Mesendoderm (in vitro differentiated cells): ENCODE measurements at regions not wholly inside any gene's neighbourhood (a gene's known extent, or its start where the extent isn't known, plus 50 kb on each side); places are given as distances from the start of the nearest gene placed in this dataset.

ENCODE experiments used
- DNase-seq: peaks from one replicate; pipeline ENCODE4 v3.0.0; 2013
- H2AK5ac ChIP-seq: 2 replicates; pipeline ENCODE4 v1.6.1; 2013; ENCODE audit warnings: low read length, inconsistent platforms
- H2BK120ac ChIP-seq: 2 replicates; pipeline ENCODE4 v1.6.1; 2013; ENCODE audit warnings: low read depth, mild to moderate bottlenecking, low read length, moderate library complexity, mixed read lengths
- H2BK15ac ChIP-seq: replicated peaks from 2 replicates; pipeline ENCODE4 v1.6.1; 2013; ENCODE audit warnings: low read depth, mild to moderate bottlenecking, moderate library complexity
- H2BK5ac ChIP-seq: 2 replicates; pipeline ENCODE4 v1.6.1; 2013; ENCODE audit warnings: low read length, inconsistent platforms
- H3K18ac ChIP-seq: 2 replicates; pipeline ENCODE4 v1.6.1; 2013; ENCODE audit warnings: mild to moderate bottlenecking, low read length, mixed read lengths
- H3K23ac ChIP-seq: one replicate; pipeline ENCODE4 v1.6.1; 2013; ENCODE audit warnings: low read length
- H3K27ac ChIP-seq: 2 replicates; pipeline ENCODE4 v1.5.1; 2013; ENCODE audit warnings: low read depth, mild to moderate bottlenecking, inconsistent platforms, low read length, moderate library complexity
- H3K27me3 ChIP-seq: 2 replicates; pipeline ENCODE4 v1.6.1; 2013; ENCODE audit warnings: low read length, control low read depth, mild to moderate bottlenecking, inconsistent platforms; ENCODE audit not compliant: insufficient read depth, poor library complexity
- H3K36me3 ChIP-seq: 2 replicates; pipeline ENCODE4 v1.6.1; 2013; ENCODE audit warnings: low read length, inconsistent platforms; ENCODE audit not compliant: control insufficient read depth, insufficient read depth
- H3K4ac ChIP-seq: one replicate; pipeline ENCODE4 v1.6.1; 2013; ENCODE audit warnings: low read depth, mild to moderate bottlenecking, low read length, moderate library complexity
- H3K4me1 ChIP-seq: 2 replicates; pipeline ENCODE4 v1.6.1; 2013; ENCODE audit warnings: low read depth, low read length, inconsistent platforms; ENCODE audit not compliant: control insufficient read depth
- H3K4me2 ChIP-seq: 2 replicates; pipeline ENCODE4 v1.6.1; 2013; ENCODE audit warnings: low read length
- H3K4me3 ChIP-seq: 2 replicates; pipeline ENCODE4 v1.5.1; 2013; ENCODE audit warnings: mild to moderate bottlenecking, low read length
- H3K56ac ChIP-seq: one replicate; pipeline ENCODE4 v1.6.1; 2013; ENCODE audit warnings: low read length
- H3K79me1 ChIP-seq: 2 replicates; pipeline ENCODE4 v1.6.1; 2013; ENCODE audit warnings: low read length, inconsistent platforms
- H3K79me2 ChIP-seq: 2 replicates; pipeline ENCODE4 v1.6.1; 2013; ENCODE audit warnings: mild to moderate bottlenecking, low read length; ENCODE audit not compliant: control insufficient read depth, insufficient read depth
- H3K9ac ChIP-seq: 2 replicates; pipeline ENCODE4 v1.6.1; 2013; ENCODE audit warnings: low read length, inconsistent platforms
- H4K5ac ChIP-seq: one replicate; pipeline ENCODE4 v1.6.1; 2013; ENCODE audit warnings: low read length
- H4K8ac ChIP-seq: one replicate; pipeline ENCODE4 v1.6.1; 2013; ENCODE audit warnings: low read depth, mild to moderate bottlenecking, control low read depth, low read length, moderate library complexity
- WGBS: extraction: QIAGEN DNeasy Blood & Tissue Kit; methylation state at CpG from one replicate; pipeline ENCODE4 v1.1.7; 2013; ENCODE audit warnings: low lambda C conversion rate, missing lambda C conversion rate; ENCODE audit not compliant: insufficient coverage; ENCODE audit errors: extremely low coverage; 5-methylcytosine and 5-hydroxymethylcytosine counted together

GRCh38 chr1:79652426-79652825 lies 645.9 kb upstream of the ADGRL4 start:
- Histone ChIP-seq H3K4me3 (no peak overlapping the region), H2BK15ac (no peak overlapping the region), H3K4me2 (no peak overlapping the region), H3K27me3 (no peaks in the 10 kb centered on the region), H3K79me1 (no peaks in the 10 kb centered on the region), H3K18ac (peak overlapping the region; percentile 60), H3K4me1 (no peaks in the 10 kb centered on the region), H2BK5ac (no peak overlapping the region), H3K27ac (no peak overlapping the region), H4K5ac (no peak overlapping the region), H3K9ac (no peak overlapping the region), H3K23ac (no peak overlapping the region), H3K79me2 (no peaks in the 10 kb centered on the region), H3K4ac (peak overlapping the region; percentile 81), H3K36me3 (no peaks in the 10 kb centered on the region), H2AK5ac (no peak overlapping the region), H4K8ac (no peak overlapping the region), H3K56ac (no peak overlapping the region), H2BK120ac (peak overlapping the region; percentile 9)
- DNase-seq: peak; percentile 3
- no CpG with 5 or more reads among the region's 3 CpGs for WGBS

GRCh38 chr1:79648126-79648525 lies 641.6 kb upstream of the ADGRL4 start:
- Histone ChIP-seq H3K27ac (no peak overlapping the region), H3K56ac (no peak overlapping the region), H3K18ac (no peak overlapping the region), H2BK5ac (no peak overlapping the region), H2BK15ac (no peak overlapping the region), H3K79me2 (no peaks in the 10 kb centered on the region), H3K9ac (no peak overlapping the region), H3K27me3 (no peaks in the 10 kb centered on the region), H4K5ac (no peak overlapping the region), H3K4me2 (no peak overlapping the region), H3K4me1 (no peaks in the 10 kb centered on the region), H3K4ac (no peak overlapping the region), H3K4me3 (no peak overlapping the region), H4K8ac (no peak overlapping the region), H2BK120ac (no peak overlapping the region), H3K23ac (no peak overlapping the region), H3K36me3 (no peaks in the 10 kb centered on the region), H2AK5ac (no peak overlapping the region), H3K79me1 (no peaks in the 10 kb centered on the region)
- no CpG with 5 or more reads among the region's 1 CpG for WGBS
- DNase-seq: no peak

- Histone ChIP-seq H4K8ac (no peak overlapping the region), H3K27ac (no peak overlapping the region), H3K79me1 (no peaks in the 10 kb centered on the region), H3K4me3 (no peak overlapping the region), H4K5ac (no peak overlapping the region), H3K9ac (no peak overlapping the region), H3K79me2 (no peaks in the 10 kb centered on the region), H3K4me2 (no peak overlapping the region), H3K18ac (no peak overlapping the region), H3K56ac (no peak overlapping the region), H2BK120ac (no peak overlapping the region), H3K4ac (no peak overlapping the region), H2BK15ac (no peak overlapping the region), H2AK5ac (no peak overlapping the region), H3K4me1 (no peaks in the 10 kb centered on the region), H3K36me3 (no peaks in the 10 kb centered on the region), H2BK5ac (no peak overlapping the region), H3K27me3 (no peaks in the 10 kb centered on the region), H3K23ac (no peak overlapping the region)
- WGBS: no CpG with 5 or more reads among the region's 3 CpGs
- peak; percentile 94 for DNase-seq
Measured at GRCh38 chr1:79646880-79647279, 640.4 kb upstream of the ADGRL4 start.

GRCh38 chr1:79638382-79638781 lies 631.9 kb upstream of the ADGRL4 start:
- no peak overlapping the region for H3K4ac ChIP-seq
- no peak overlapping the region for H2BK120ac ChIP-seq
- H2BK5ac ChIP-seq: peak overlapping the region; percentile 48
- peak; percentile 1 for DNase-seq
- no peak overlapping the region for H3K4me2 ChIP-seq
- H3K18ac ChIP-seq: peak overlapping the region; percentile 51
- no peaks in the 10 kb centered on the region for H3K4me1 ChIP-seq
- H3K27me3 ChIP-seq: no peaks in the 10 kb centered on the region
- no peak overlapping the region for H4K8ac ChIP-seq
- WGBS: no CpG with 5 or more reads among the region's 2 CpGs
- H3K79me1 ChIP-seq: no peaks in the 10 kb centered on the region
- H3K23ac ChIP-seq: no peak overlapping the region
- no peak overlapping the region for H4K5ac ChIP-seq
- no peak overlapping the region for H2BK15ac ChIP-seq
- H3K36me3 ChIP-seq: no peaks in the 10 kb centered on the region
- no peak overlapping the region for H3K27ac ChIP-seq
- peak overlapping the region; percentile 12 for H3K56ac ChIP-seq
- no peak overlapping the region for H3K9ac ChIP-seq
- H3K4me3 ChIP-seq: no peak overlapping the region
- H3K79me2 ChIP-seq: no peaks in the 10 kb centered on the region
- no peak overlapping the region for H2AK5ac ChIP-seq

- Histone ChIP-seq H3K36me3 (no peaks in the 10 kb centered on the region), H4K5ac (no peak overlapping the region), H2BK120ac (no peak overlapping the region), H3K4ac (no peak overlapping the region), H3K56ac (no peak overlapping the region), H4K8ac (no peak overlapping the region), H3K79me1 (no peaks in the 10 kb centered on the region), H3K27me3 (no peaks in the 10 kb centered on the region), H3K4me1 (no peaks in the 10 kb centered on the region), H2BK15ac (no peak overlapping the region), H3K4me3 (no peak overlapping the region), H3K79me2 (no peaks in the 10 kb centered on the region), H3K23ac (no peak overlapping the region), H3K27ac (no peak overlapping the region), H3K4me2 (no peak overlapping the region), H2BK5ac (no peak overlapping the region), H2AK5ac (no peak overlapping the region), H3K18ac (no peak overlapping the region), H3K9ac (no peak overlapping the region)
- DNase-seq: peak; percentile 4
- WGBS: no CpG with 5 or more reads among the region's 1 CpG
Measured at GRCh38 chr1:79633456-79633855, 626.9 kb upstream of the ADGRL4 start.

GRCh38 chr1:79629414-79629813 lies 622.9 kb upstream of the ADGRL4 start:
- Histone ChIP-seq H4K5ac (no peak overlapping the region), H3K36me3 (no peaks in the 10 kb centered on the region), H3K4ac (no peak overlapping the region), H3K56ac (no peak overlapping the region), H4K8ac (no peak overlapping the region), H3K4me3 (no peak overlapping the region), H3K23ac (no peak overlapping the region), H2BK120ac (no peak overlapping the region), H2BK5ac (no peak overlapping the region), H2AK5ac (no peak overlapping the region), H3K9ac (no peak overlapping the region), H3K4me1 (no peaks in the 10 kb centered on the region), H3K79me2 (no peaks in the 10 kb centered on the region), H3K27me3 (no peaks in the 10 kb centered on the region), H3K4me2 (no peak overlapping the region), H3K79me1 (no peaks in the 10 kb centered on the region), H3K18ac (no peak overlapping the region), H3K27ac (no peak overlapping the region), H2BK15ac (peak overlapping the region; percentile 57)
- WGBS: no CpG with 5 or more reads among the region's 7 CpGs
- DNase-seq: no peak
